ENCODE measurements at regions not wholly inside any gene's neighbourhood (a gene's known extent, or its start where the extent isn't known, plus 50 kb on each side); places are given as distances from the start of the nearest gene placed in this dataset.

- Histone ChIP-seq H4K20me1 (ENCODE audit: control insufficient read depth, insufficient read depth, low read depth, low read length) (no peaks in the 10 kb centered on the region), H3F3A (ENCODE audit: control insufficient read depth, insufficient read depth) (no peaks in the 10 kb centered on the region), H3K9me2 (replicated peaks; ENCODE audit: control insufficient read depth, low read length) (no peaks in the 10 kb centered on the region), H3K9me3 (ENCODE audit: control insufficient read depth, insufficient read depth, low read length) (no peaks in the 10 kb centered on the region), H3K36me3 (ENCODE audit: control insufficient read depth, low read length) (no peaks in the 10 kb centered on the region), H3K4me3 (ENCODE audit: low read length) (no peak overlapping the region), H3K4me1 (ENCODE audit: control insufficient read depth, low read length) (no peaks in the 10 kb centered on the region), H3K27me3 (ENCODE audit: control insufficient read depth, low read length) (0 out of 2 replicates have a peak, but pooled peaks cover 4% of the 10 kb centered on the region), H3K4me2 (ENCODE audit: low read length) (no peak overlapping the region), H3K27ac (ENCODE audit: low read depth, low read length) (no peak overlapping the region), H3K79me2 (ENCODE audit: control insufficient read depth, low read length) (no peaks in the 10 kb centered on the region)
- no peak for TF ChIP-seq EZH2phosphoT487 (IDR thresholded peaks at IDR 0.05; ENCODE audit: borderline replicate concordance, low read length)
- TF ChIP-seq CTCF (IDR thresholded peaks at IDR 0.05; ENCODE audit: low read depth, low read length, poor library complexity, severe bottlenecking) = no peak
Observed at GRCh38 chr14:51576117-51576430, 75.6 kb upstream of the FRMD6 start.

GRCh38 chr14:51576879-51577278, 74.8 kb upstream of the FRMD6 start:
- Histone ChIP-seq H3K4me2 (ENCODE audit: low read length) (no peak overlapping the region), H3K36me3 (ENCODE audit: control insufficient read depth, low read length) (no peaks in the 10 kb centered on the region), H3K27ac (ENCODE audit: low read depth, low read length) (no peak overlapping the region), H3K4me3 (ENCODE audit: low read length) (no peak overlapping the region), H3K4me1 (ENCODE audit: control insufficient read depth, low read length) (no peaks in the 10 kb centered on the region), H3K79me2 (ENCODE audit: control insufficient read depth, low read length) (no peaks in the 10 kb centered on the region), H3K9me3 (ENCODE audit: control insufficient read depth, insufficient read depth, low read length) (no peaks in the 10 kb centered on the region), H4K20me1 (ENCODE audit: control insufficient read depth, insufficient read depth, low read depth, low read length) (no peaks in the 10 kb centered on the region), H3K9me2 (replicated peaks; ENCODE audit: control insufficient read depth, low read length) (no peaks in the 10 kb centered on the region), H3K27me3 (ENCODE audit: control insufficient read depth, low read length) (0 out of 2 replicates have a peak, but pooled peaks cover 5% of the 10 kb centered on the region), H3F3A (ENCODE audit: control insufficient read depth, insufficient read depth) (no peaks in the 10 kb centered on the region)
- TF ChIP-seq EZH2phosphoT487 (IDR thresholded peaks at IDR 0.05; ENCODE audit: borderline replicate concordance, low read length) (no peak), CTCF (IDR thresholded peaks at IDR 0.05; ENCODE audit: low read depth, low read length, poor library complexity, severe bottlenecking) (no peak)

GRCh38 chr14:51578853-51579252, 72.9 kb upstream of the FRMD6 start:
- Histone ChIP-seq H3K4me3 (ENCODE audit: low read length) (no peak overlapping the region), H3F3A (ENCODE audit: control insufficient read depth, insufficient read depth) (no peaks in the 10 kb centered on the region), H3K27me3 (ENCODE audit: control insufficient read depth, low read length) (peaks cover 7% of the 10 kb centered on the region; the same call in 1 of the 2 replicates), H3K4me2 (ENCODE audit: low read length) (no peak overlapping the region), H4K20me1 (ENCODE audit: control insufficient read depth, insufficient read depth, low read depth, low read length) (no peaks in the 10 kb centered on the region), H3K4me1 (ENCODE audit: control insufficient read depth, low read length) (no peaks in the 10 kb centered on the region), H3K36me3 (ENCODE audit: control insufficient read depth, low read length) (no peaks in the 10 kb centered on the region), H3K9me3 (ENCODE audit: control insufficient read depth, insufficient read depth, low read length) (no peaks in the 10 kb centered on the region), H3K9me2 (replicated peaks; ENCODE audit: control insufficient read depth, low read length) (no peaks in the 10 kb centered on the region), H3K27ac (ENCODE audit: low read depth, low read length) (no peak overlapping the region), H3K79me2 (ENCODE audit: control insufficient read depth, low read length) (no peaks in the 10 kb centered on the region)
- no peak for TF ChIP-seq EZH2phosphoT487 (IDR thresholded peaks at IDR 0.05; ENCODE audit: borderline replicate concordance, low read length)
- TF ChIP-seq CTCF (IDR thresholded peaks at IDR 0.05; ENCODE audit: low read depth, low read length, poor library complexity, severe bottlenecking) = no peak

All from DOHH2 (cell line).